Endothelial cell of umbilical vein (primary cell): ENCODE measurements at regions not wholly inside any gene's neighbourhood (a gene's known extent, or its start where the extent isn't known, plus 50 kb on each side); places are given as distances from the start of the nearest gene placed in this dataset.

Experiments used
- CTCF ChIP-seq, 2 donors: IDR thresholded peaks; 1 replicate in 1 of 2; 2 replicates in 1 of 2; pipeline ENCODE4 v1.5.1; 2011; ENCODE audit warnings: low read length in 2 of 2, mild to moderate bottlenecking in 2 of 2, moderate library complexity in 2 of 2, control low read depth in 1 of 2, inconsistent platforms in 1 of 2, low read depth in 1 of 2; ENCODE audit not compliant: insufficient read depth in 1 of 2; ENCODE audit errors: extremely low read depth in 1 of 2
- MYC ChIP-seq: IDR thresholded peaks from one replicate; pipeline ENCODE4 v1.6.1; 2011; ENCODE audit warnings: mild to moderate bottlenecking, low read depth, low read length
- POLR2AphosphoS5 ChIP-seq: IDR thresholded peaks from 2 replicates; pipeline ENCODE4 v1.6.1; 2012; ENCODE audit warnings: low read depth, mild to moderate bottlenecking, control low read depth, low read length, moderate library complexity; ENCODE audit not compliant: insufficient read depth

GRCh38 chr3:107028626-107029025, 348.6 kb upstream of the CCDC54 start:
- TF ChIP-seq MYC (no peak), CTCF (IDR thresholded peaks at IDR 0.05; ENCODE audit: extremely low read depth in 1 of 2, insufficient read depth in 1 of 2, low read depth in 1 of 2, low read length in 2 of 2) (no peak), POLR2AphosphoS5 (no peak)
